GM13976 (cell line): ENCODE measurements at regions not wholly inside any gene's neighbourhood (a gene's known extent, or its start where the extent isn't known, plus 50 kb on each side); places are given as distances from the start of the nearest gene placed in this dataset.

Experiments used
- DNase-seq: peaks from one replicate; pipeline ENCODE4 v3.0.0; 2012; ENCODE audit warnings: low spot score
- CTCF ChIP-seq: IDR thresholded peaks from 2 replicates; pipeline ENCODE4 v1.5.1; 2012; ENCODE audit warnings: borderline replicate concordance, mild to moderate bottlenecking; ENCODE audit not compliant: insufficient read depth; ENCODE audit errors: extremely low read depth, missing control alignments, control extremely low read depth
- in situ Hi-C: fragments of 300-500 bp; cut with MboI; formaldehyde crosslinking; loops from one replicate; pipeline ENCODE4 v1.12.0; 2022; ENCODE audit warnings: low sequenced_read_pairs, mixed read lengths, inconsistent platforms; ENCODE audit not compliant: unreplicated experiment

GRCh38 chr4:1513936-1514483 lies 107.8 kb upstream of the NKX1-1 start:
- TF ChIP-seq CTCF: no peak
- in situ Hi-C loops: no loop called here
- DNase-seq: no peak

- DNase-seq: no peak
- in situ Hi-C loops: no loop called here
- TF ChIP-seq CTCF: peak; percentile 12
Measured at GRCh38 chr4:1512738-1513660, 106.8 kb upstream of the NKX1-1 start.

- in situ Hi-C loops: no loop called here
- no peak for TF ChIP-seq CTCF
- DNase-seq: no peak
Measured at GRCh38 chr4:1512051-1512737, 106.0 kb upstream of the NKX1-1 start.

GRCh38 chr4:1511441-1512041 lies 105.3 kb upstream of the NKX1-1 start:
- TF ChIP-seq CTCF: no peak
- DNase-seq: no peak
- in situ Hi-C loops: no loop called here

- no peak for TF ChIP-seq CTCF
- no peak for DNase-seq
- in situ Hi-C loops: no loop called here
Measured at GRCh38 chr4:1510931-1511330, 104.7 kb upstream of the NKX1-1 start.

- in situ Hi-C loops: no loop called here
- TF ChIP-seq CTCF: no peak
- no peak for DNase-seq
Measured at GRCh38 chr4:1509366-1509765, 103.1 kb upstream of the NKX1-1 start.
